ENCODE measurements at regions not wholly inside any gene's neighbourhood (a gene's known extent, or its start where the extent isn't known, plus 50 kb on each side); places are given as distances from the start of the nearest gene placed in this dataset.

DNA sequence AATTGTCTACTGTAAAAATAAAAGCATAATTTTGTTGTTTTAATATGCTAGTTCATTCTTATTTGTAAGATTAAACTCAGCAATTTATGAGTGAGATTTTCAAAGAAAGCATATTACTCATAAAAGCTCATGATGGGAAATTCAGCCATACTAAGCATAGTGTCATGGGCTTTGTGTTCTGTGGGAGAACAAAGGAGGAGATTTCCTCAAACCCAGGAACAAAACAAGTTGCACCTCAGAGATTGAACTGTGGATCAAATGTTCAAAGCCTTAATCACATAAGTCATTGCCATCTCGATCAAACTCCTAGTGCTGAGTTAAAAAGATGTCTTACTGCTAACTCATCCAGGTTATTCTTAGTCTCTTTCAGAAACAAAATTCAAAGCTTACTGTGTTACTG, 85.6 kb upstream of the PDZRN3 start:
- TF ChIP-seq, protein P1, sequence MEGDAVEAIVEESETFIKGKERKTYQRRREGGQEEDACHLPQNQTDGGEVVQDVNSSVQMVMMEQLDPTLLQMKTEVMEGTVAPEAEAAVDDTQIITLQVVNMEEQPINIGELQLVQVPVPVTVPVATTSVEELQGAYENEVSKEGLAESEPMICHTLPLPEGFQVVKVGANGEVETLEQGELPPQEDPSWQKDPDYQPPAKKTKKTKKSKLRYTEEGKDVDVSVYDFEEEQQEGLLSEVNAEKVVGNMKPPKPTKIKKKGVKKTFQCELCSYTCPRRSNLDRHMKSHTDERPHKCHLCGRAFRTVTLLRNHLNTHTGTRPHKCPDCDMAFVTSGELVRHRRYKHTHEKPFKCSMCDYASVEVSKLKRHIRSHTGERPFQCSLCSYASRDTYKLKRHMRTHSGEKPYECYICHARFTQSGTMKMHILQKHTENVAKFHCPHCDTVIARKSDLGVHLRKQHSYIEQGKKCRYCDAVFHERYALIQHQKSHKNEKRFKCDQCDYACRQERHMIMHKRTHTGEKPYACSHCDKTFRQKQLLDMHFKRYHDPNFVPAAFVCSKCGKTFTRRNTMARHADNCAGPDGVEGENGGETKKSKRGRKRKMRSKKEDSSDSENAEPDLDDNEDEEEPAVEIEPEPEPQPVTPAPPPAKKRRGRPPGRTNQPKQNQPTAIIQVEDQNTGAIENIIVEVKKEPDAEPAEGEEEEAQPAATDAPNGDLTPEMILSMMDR (IDR thresholded peaks at IDR 0.05) = no peak
- no peak for TF ChIP-seq EP300 (IDR thresholded peaks at IDR 0.05)

Measured in upper lobe of left lung (tissue), 4 donors.